HG03139 (cell line): ENCODE measurements at regions not wholly inside any gene's neighbourhood (a gene's known extent, or its start where the extent isn't known, plus 50 kb on each side); places are given as distances from the start of the nearest gene placed in this dataset.
"Not testable (repeated sequence)": the region's sequence is repeated elsewhere in the genome, so short reads cannot be mapped to it uniquely, and the experiment has no call there.

ENCODE experiments used
- ATAC-seq: cut with Tn5 transposase; IDR thresholded peaks from one replicate; pipeline ENCODE4 v1.9.1; 2021; ENCODE audit not compliant: unreplicated experiment

DNA sequence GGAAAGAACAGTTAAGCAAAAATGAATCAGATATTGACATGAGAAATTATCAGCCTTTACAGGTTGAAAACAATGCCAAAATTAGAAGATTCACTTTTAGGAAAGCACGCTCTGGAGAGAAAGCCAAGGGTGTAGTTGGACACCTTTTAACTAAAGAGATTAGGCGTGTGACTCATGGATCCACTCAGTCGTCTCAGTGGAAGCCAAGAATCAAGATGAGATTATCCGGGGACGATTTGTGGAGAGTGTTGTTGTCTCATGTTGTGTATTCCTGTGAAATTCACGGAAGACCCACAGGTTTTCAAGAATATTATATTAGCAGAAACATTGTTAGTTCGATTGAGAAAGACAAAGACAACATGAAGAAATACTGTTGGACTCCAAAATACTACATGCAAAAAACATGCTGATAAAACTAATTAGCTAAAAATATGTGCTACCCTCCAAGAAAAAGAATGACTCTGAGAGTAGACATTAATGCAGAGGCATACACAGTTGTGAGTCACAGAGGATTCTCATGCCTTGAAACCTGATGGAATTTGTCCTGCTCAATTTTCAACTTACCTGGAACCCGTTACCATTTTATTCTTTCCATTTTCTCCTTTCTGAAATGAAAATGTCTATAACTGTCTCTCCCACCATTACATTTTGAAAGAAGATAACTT, 192.1 kb upstream of the RND3 start:
- no peak for ATAC-seq

DNA sequence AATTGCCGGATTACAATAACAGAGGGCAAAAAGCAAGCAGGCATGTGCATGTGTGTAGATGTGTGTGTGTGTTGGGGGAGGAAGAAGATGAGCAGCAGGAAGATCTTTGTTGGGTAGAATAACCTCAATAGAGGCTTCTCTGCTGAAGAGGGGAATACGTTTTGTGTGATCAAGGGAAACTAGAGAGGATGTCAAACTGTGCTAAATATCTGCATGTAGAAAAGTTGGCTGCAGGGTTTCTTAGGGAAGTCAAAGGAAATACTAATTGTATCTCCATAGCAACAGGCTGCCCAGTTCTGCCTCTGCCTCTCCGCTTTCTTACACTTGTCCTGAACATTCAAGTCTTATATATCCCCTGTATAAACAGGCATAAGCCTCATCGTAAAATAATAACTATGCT, 190.1 kb upstream of the RND3 start:
- ATAC-seq, result no peak

DNA sequence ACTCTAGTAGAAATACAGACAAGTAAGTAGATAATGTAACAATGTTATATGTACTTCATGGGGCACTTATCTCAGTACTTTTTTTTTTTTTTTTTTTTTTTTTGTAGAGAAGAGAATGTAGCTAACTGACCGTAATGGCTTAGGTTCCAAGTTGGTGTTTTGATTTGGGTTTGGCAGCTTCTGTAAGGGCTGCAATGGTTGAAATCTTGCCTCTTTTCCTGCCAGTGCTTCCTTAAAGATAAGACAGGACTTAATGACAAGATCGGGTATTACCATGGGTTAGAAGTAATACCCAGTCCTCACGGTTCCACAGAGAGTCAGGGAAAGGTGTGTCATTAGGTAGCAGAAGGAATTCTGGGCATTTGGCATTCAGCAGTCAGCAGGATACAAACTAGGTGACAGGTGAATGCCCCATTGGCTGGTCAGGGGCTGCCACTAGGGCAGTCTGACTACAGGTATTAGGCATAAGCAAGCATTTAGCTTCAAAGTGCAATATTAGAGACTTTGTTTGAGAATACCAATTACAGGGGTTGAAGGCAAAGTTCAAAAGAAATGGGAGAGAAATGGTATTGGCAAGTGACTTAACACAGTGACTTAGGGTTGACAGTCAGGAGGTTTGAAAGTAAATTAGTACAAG, 189.4 kb upstream of the RND3 start:
- ATAC-seq, result no peak

DNA sequence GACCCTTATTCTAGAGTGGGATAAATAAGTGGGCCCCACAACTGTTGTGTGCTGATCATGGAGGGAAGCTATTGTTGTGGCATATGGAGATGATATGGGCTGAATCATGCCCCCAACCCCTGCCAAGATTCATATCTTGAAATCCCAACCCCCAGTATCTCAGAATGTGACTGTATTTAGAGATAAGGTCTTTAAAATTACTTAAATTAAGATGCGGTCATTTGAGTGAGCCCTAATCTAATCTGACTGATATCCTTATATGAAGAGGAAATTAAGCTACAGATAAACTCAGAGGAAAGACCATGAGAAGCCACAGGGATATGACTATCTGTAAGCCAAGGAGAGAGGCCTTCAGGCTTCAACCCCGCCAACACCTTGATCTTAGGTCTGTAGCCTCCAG, 188.3 kb upstream of the RND3 start:
- ATAC-seq, result no peak

DNA sequence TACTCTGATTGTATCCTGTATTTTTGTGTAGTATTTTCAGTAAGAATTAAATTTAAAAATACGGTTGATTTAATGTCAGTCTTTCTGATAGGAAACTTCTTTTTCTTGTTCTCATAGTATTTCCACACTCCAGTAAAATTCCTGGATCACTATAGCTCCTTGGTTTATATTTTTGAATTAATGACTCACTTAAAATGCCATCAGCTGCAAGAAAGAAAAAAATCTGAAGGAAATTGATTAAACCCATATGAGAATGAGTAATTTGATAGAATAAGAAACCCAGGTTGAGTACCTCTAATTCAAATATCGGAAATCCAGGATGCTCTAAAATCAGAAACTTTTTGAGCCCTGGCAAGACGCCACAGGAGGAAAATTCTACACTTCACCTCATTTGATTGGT, 186.8 kb upstream of the RND3 start:
- no peak for ATAC-seq

DNA sequence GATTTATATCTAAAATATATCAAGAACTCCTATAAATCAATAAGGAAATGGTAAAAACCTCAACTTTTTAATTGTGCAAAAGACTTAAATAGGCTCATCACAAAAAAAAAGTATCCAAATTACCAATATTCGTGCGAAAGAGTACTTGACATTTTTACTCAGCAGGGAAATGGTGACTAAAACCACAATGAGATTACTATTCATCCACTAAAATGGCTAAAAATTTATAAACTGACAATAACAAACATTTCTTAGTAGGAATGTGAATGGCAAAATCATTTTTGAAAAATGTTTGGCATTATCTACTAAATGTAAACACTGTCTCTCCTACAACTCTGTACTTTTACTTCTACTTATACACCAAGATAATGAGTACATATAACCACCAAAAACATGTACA, 184.8 kb upstream of the RND3 start:
- no peak for ATAC-seq

DNA sequence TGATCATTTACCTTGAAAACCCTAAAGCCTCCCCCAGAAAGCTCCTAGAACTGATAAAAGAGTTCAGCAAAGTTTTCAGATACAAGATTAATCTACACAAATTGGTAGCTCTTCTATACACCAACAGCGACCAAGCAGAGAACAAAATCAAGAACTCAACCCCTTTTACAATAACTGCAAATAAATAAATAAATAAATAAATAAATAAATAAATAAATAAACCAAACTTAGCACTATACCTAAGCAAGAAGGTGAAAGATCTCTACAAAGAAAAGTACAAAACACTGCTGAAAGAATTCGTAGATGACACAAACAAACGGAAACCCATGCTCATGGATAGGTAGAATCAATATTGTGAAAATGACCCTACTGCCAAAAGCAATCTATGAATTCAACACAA, 182.0 kb upstream of the RND3 start:
- ATAC-seq, result no peak

DNA sequence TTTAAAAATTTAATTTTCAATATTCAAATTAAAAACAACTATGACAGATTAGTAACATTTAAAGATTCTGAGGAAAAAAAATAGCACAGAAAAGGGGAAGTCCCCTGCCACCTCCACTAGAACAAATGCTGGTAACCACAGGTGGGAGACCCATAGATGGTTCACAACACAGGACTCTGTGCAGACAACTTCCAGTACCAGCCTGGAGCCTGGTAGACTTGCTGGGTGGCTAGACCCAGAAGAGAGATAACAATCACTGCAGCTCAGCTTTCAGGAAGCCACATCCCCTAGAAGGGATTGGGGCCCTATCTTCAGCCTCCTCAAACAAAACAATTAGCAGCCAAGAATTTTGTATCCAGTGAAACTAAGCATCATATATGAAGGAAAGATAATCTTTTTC, 179.6 kb upstream of the RND3 start:
- ATAC-seq, result not testable (repeated sequence)

DNA sequence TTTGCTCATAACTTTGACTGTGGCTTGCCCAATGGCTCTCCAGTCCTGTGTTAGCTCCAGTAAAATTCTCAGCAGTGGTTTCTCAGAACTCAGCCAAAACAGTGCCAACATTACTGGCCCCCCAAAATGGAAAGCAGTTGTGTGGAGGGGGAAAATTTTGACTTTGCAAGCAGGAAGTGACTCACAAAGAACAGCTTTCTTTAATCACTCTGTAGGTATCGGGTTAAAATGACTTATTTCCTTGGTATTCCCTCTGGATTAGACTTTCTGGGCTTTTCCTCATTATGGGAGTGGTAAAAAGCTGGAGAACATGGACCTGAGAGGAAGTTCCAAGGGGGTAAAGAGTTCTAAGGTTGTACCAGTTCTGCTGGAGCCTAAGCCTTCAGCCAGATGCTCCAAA, 175.7 kb upstream of the RND3 start:
- no peak for ATAC-seq

DNA sequence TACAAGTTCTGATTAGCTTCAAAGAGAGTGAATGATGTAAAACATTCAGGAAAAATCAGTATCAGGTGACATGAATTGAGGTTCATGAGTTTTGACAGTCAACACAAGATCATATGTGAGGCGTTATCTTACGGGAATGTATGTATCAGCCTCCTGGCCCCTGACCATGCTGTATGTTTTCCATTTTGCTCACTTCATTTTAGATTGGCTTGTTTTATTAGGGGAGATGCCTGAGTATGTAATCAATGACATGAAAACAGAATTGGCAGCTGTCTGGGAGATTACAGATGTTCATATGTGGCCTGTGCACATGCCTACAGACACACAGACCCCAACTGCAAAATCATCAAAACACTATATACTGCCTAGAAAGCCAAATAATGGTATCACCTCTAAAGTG, 168.5 kb upstream of the RND3 start:
- no peak for ATAC-seq

DNA sequence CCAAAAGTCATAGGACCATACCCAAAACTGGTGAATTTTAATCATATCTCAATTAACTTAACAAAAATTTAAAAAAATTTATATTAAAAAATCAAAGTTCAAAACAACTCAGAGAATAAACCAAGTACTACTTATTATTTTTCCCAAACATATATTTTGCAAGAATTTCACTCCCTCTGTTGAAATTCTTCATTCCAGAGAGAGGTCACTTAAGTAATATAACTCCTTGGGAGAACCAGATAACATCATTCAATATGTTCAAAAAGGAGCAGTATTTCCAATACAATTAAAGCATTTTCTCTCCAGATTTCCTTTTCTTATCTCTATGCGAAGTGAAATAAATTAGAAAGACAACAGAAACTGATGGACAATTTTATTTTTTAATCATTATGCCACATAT, 165.9 kb upstream of the RND3 start:
- no peak for ATAC-seq

DNA sequence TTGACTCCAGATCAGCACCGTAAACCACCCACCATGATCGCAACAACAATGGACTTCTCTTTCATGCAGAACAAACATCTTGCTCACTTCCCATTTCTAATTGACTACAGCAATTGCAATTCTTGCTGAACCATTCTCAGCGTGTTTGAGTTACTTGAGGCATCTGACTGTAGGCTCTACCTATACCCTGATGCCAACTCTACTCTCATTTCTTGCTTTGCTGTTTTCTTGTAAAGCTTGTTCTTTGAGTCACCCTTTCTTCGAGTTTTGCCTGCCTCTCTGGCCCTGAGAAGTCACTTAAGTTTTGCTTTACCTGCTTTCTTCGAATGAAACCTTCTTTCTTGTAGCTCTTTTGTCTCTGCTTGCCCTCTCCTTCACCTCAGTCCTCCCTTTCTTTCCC, 160.5 kb upstream of the RND3 start:
- no peak for ATAC-seq

DNA sequence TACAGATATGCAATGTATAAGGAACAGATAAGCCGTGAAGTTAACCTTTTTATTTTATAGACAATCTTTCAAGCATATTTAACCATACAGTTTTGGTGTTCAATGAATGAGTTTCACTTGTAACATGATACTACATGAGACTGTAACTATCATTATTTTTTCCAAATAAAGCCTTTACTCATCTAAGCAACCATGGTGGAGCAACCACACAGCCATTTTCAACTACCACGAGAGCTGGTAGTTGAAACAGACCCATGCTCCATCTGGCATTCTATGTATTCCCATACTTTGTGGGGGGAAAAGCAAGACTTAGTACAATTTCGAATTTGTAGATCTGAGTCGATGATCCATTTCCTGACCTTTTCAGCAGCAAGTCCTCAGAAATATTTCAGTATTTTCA, 159.3 kb upstream of the RND3 start:
- ATAC-seq, result no peak

DNA sequence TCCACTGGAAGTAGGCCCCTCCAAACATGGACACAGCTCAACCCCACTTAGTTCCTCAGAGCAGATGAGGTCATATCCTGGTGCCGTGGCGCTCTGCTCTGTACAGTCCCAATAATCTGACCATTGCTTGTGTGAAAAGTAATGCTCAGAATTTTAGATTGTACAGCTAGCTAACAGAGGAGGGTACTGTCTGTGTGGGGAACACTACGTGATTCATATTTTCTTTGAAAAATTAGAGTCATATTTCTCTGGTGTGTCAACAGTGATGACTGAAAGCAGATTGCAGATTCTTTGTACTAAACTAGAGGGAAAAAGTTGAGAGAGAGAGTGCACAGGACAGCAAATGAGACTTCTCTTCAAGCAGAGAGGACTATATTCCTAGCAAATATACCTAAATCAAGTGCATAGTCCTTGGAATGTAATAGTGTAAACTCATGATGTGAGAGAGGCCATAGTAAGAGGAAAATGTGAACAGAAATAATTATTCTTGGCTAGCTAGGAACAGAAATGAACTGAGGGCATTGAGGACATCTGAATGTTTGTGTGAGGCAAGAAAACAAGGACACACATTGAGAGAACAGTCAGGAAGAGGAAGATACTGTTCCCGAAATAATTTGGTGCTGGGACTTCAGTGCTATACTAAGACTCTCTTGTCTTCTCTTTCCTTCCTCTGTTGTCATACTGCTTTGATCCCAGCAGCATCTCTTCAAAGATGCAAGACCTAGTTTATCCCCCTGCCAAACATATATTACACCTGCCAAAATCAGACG, 157.0 kb upstream of the RND3 start:
- no peak for ATAC-seq

DNA sequence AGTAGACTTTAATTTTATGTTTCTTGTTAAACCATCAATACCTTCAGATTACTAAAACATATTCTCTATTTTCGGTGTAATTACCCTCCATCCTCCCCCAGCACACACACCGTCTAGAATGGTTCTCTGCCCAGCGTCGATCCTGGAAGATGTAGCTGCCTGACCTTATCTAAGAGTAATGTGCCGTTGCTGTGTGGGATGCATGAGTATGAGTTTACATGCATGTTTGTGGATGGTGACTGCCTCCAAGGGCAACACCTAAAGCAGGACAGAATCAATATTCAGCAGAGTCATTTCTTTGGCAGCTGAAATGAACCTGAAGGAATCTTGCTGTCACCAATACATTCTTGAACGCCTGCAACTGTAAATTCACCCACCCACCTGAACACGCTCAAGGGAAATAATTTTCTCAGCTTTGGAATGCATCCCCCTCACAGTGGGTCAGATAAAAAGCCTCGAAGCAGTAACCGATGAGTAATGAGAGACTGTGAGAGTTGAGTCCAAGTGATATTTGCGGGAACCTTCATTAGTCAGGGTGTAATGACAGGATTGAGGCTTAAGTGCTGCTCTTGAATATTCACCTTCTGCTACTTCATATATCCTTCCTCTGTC, 155.8 kb upstream of the RND3 start:
- ATAC-seq, result no peak

DNA sequence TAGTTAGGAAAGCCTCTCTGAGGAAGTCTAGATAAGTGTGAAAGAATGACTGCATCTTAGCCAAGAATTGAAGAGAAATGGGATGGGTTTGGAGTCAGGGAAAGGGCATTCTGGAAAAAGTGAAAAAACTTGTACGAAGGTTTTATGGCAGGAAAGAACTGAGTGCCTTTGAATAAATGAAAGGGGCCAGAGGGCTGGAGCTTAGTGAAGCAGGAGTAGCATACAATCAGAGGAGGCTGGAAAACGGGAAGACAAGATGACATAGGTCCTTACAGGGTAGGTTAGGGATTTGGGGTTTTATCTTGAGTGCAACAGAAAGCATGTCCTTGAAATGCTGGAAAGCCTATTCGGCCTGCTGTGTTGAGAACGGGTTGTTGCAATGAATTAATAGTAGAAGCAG, 152.6 kb upstream of the RND3 start:
- ATAC-seq, result no peak

DNA sequence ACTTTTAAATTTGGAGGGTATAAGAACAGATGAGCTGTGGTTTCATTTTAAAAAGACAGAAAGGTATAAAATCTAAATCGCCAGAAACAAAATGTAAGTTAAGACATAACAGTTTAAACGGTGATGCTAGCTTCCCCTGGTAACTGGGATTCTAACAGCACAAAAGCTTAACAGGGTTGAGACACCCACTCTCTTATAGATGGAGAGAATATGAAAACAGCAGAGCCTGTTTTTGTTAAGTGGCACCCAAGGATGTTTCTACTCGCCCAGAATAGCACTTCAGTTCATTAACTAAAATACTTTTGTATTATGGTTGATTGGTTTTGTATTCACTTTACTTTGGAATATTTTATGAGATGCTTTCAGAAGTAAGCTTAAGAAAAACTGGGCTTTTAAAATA, 151.9 kb upstream of the RND3 start:
- ATAC-seq, result no peak

DNA sequence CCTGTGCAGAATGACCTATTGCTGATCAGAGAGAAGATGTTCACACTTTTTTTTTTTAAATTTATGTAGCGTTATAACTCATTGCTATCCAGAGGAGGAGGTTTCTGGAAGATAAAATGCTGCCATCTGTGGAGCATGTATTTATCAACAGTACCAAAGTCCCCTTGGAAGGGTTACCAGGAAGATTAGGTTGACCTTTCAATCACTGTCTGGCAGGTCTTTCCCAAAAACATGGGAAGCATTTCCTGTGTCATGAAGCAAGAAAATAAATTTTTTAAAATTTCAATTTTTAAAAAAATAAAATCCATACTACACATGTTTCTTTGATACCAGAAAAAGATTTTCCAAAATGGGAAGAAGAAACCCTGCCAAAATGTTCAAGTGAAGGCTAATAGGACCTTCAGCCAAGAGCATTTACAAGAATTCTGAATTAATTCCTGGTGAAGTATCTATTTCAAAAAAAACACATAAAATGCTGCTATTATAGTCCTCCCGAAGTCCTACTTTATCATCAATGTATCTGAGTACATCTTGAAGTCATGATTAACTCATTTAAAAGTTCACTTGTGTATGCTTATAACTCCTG, 143.9 kb upstream of the RND3 start:
- no peak for ATAC-seq

DNA sequence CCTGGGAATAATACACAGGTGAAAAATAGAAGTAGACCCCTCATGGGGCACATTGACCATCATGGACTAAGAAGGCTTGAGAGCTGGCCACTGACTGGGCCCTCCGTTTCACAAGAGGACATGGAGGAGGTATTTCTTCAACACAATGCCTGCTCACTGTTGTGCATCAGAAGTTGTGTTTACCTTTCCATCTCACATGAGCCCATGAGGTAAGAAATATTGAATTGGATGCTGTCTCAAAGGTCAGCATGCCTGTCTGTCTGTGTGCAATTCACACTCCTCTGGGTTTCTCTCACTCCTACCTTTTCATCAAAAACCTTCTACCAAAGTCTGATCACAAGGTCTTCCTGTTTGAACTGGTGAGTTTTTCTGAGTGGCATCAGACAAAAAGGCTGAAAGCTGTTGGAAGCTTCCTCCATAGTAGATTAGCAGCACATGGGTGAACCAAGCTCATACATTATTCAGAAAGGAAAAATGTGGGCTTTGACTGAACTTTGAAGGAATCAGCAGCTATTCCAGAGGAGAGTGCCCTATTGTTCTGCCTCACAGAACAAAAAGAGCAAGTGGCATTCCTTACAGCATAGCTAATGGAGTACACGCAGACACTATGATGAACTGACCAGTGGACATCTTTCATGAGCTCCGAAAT, 143.2 kb upstream of the RND3 start:
- ATAC-seq, result no peak

DNA sequence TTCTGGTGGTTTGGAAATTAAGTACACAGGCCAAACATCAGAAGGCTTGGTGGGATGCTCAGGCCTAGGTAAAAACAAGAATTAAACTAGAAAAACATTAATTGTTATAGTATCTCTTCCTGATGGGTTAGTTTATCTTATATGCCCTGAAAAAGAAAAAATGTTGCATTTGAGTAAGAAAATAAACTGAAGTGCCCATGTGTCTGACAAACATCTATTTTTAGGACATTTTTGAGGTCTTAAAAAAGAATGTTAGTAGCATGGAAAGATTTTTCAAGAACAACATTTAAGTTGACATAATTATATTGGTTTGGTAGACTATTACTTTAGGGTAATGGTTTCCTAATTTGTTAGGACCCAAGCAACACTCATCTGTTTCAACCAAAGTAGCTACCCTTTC, 140.1 kb upstream of the RND3 start:
- ATAC-seq, result no peak

DNA sequence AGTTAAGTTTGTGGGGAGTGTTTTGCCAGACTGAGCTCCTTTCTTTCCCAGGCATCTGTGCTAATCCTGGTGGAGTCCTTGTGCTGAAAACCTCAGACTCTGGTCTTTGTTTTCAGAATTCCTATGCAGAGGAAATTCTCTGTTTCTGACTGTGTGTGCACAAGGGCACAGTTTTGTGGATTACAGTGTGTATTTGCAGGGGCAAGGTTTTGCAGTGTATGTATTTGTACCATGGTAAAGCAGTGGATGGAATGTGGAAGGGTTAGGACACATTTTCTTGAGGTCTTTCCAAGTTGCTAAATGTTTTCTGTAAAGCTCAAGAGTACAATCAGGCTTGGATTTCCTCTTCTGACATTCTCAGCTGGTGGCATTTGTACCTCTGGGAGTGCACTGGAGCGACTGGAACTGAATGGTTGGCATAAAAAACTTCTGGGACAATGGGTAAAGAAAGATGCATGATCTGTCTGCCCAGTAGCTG, 139.5 kb upstream of the RND3 start:
- no peak for ATAC-seq
